ENCODE measurements at regions not wholly inside any gene's neighbourhood (a gene's known extent, or its start where the extent isn't known, plus 50 kb on each side); places are given as distances from the start of the nearest gene placed in this dataset.

DNA sequence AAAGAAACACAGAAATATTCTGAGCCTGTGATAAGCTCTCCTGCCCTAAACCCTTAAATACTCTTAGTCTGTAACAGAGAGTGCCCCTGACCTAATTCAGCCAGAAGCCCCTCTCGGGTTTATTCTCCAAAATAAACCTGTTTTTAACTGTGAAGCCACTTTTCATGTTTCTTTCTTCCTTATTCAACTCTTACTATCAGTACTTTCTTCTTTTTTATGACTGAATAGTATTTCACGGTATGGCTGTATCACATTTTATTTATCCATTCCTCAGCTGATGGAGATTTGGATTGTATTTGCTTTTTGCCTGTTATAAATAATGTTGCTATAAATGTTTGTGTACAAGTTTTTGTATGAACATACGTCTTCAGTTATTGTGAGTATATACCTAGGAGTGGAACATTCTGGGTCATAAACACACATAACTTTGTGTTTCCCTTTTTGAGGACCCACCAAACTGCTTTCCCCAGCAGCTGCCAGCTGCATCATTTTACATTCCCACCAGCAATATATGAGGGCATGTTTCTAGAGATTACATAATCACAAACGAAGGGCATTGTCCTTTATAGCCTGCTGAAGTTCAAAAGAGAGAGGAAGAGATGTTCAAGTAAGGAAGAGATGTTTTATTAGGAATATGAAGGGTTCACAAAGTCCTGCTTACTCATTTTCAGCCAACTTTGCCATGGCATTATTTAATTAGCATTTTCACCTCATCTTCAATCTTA is 199.4 kb upstream of the NUDT4 start:
- DNase-seq (ENCODE audit: low read depth): no peak

DNA sequence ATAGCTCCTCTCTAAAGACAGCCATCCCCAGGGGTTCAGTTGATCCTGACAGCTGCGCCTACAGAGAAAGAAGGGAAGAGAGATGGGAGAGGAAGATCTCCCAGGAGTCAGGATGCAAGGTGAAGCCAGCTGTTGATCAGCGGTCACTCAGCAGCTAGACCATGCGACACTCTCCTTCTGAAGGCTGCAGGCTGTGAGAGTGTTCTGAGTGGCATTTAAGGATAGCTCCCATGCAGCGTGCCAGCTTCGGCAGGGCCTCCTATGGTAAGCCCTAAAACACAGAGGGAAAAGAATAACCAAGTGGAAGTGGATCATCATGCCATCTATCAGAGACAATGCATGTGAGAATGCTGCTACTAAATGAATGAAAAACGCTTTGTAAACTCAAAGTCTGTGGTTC is 197.9 kb upstream of the NUDT4 start:
- DNase-seq (ENCODE audit: low read depth): no peak

DNA sequence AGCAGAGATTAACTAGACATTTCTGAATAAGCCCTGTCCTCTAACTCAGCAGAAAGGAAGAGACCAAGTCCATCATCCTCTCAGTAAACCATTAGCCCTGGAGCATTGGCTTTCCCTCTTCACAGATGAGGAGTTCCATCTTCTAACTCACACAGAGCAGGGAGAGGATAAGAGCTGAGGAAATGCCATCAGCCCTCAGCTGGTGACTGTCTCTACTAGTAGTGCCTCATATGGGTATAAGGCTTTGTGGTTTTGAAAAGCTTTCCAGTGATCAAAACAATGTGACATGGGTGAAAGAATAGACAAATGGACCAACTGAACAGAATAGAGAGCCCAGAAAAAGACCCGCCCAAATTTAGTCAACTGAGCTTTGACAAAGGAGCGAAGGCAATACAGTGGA is 197.2 kb upstream of the NUDT4 start:
- DNase-seq (ENCODE audit: low read depth): no peak

DNA sequence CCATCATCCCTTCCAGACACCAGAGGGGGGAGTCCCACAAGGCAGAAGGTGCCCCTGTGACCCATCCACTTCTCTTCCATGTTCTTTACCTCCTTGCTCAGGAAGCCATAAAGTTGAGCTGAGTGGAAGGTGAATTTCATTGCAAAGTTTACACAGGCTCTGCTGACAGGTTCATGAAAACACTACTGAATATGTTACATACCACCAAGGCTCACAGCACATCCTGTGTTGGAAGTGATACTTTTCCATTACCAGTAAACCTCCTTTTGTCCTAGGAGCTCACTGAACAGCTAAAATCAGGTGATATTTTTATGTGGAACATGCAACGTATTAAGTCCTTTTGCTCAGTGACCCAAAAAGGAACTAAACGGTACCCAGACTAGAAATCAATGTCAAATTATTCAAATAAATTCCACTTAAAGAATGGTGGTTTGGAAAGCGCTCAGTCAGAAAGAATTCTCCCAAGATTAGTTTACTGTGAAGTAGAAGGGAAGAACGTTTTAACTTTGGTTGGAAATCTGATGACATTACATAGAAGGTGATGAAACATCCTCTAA is 196.2 kb upstream of the NUDT4 start:
- DNase-seq (ENCODE audit: low read depth): no peak

DNA sequence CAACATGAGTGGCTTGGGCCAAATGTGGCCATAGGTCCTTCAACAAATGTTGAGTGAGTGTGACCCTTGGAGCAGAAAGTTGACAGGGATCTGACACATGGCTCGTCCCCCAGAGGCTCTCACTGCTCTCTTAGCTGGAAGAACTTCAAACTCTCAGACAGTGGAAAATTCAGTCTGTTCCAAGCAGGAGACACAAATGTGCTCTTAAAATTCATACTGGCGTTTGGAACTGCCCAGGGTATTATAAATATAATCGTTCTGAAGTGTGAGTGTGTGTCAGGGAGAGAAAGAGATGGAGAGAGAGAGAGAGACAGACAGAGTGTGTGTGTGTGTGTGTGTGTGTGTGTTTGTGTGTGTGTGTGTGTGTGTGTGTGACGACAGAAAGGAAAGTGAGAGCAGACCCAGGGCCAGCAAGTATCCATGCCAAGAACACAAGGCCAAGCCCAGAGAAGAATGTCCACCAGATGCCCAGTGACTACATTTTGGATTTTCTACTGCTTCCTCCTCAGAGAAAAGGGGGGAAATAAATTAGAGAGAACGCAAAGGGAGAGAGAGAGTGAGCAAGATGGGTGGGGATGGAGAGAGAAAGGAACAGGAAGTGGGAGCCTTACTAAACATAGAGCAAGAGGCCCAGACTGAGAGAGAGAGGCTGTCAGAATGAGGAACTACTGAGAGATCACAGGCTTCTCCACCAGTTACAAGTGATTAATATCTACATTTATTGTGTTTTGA is 193.6 kb upstream of the NUDT4 start:
- DNase-seq (ENCODE audit: low read depth): no peak

DNA sequence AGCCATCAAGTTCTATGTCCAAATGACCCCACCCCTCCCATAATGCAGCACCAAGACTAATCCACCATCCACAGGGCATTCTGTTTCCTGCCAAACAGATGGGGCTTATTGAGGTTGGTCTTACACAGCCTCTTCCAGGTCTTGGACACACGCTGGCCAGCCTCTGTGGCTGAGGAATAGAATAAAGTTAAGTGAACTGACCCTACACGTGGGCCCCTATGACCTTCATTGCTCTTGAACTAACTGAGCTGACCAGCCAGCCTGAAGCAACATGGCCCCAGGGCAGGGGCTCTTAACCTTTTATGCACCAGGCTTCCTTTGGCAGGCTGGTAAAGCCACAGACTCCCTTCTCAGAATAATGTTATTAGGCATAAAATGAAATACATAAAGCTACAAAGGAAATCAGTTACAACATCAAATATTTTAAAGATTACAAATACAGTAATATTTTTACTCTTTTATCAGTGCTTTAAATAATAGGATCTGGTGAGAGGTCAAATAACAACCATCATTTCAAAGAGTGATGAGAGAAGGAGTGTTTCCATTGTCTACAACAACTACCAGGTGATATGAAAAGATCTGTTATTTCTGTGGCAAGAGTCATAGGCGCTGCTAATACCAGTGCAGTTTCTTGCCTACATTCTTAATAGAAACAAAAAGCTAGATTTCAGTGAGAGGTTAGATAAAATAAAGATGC is 192.9 kb upstream of the NUDT4 start:
- DNase-seq (ENCODE audit: low read depth): no peak

DNA sequence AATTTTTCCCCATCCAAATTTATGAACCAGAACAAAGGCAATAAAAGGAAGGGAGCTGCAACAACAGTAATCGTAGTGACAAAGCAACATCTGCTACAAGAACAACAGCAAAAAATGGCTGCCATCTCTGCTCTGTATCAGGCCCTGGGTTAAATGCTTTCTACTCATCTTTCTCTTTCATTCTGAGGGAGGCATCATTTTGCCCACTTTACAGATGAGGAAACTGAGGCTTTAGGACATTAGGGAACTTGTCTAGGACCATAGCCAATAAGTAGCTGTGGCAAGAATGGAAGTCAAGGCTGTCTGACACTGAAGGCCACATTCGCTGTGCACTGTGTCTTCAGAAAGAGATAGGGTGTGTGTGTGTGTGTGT is 192.4 kb upstream of the NUDT4 start:
- no peak for DNase-seq (ENCODE audit: low read depth)

DNA sequence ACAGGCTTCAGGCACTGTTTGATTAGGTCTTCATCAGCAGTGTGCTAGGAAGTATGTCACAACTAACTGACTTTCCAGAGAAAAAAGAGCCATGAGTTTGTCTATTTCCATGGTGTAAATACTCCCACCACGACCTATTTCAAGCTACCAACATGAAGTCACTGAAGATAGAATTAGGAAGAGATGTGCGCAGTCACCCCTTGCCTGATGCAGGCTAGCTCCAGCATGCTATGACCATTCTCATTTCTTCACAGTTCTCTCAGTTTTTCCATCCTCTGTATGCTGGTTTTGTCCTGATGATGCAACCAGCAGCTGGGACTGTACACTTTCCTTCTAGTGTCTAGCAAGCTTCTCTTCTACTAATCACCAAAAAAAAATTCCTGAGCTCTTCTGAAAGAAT is 191.6 kb upstream of the NUDT4 start:
- DNase-seq (ENCODE audit: low read depth): no peak

DNA sequence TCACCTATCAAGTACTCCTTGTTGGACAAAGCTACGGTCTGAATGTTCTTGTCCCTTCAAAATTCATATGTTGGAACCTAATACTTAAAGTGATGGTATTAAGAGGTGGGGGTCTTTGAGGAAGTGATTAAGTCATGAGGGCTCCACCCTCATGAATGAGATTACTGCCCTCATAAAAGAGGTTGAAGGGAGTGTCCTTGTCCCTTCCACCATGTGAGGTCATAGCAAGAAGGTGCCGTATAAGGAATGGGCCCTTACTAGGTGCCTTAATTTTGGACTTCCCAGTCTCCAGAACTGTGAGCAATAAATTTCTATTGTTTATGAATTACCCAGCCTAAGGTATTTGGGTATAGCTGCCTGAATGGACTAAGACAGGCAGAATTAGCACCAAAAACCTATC is 191.1 kb upstream of the NUDT4 start:
- DNase-seq (ENCODE audit: low read depth): no peak

DNA sequence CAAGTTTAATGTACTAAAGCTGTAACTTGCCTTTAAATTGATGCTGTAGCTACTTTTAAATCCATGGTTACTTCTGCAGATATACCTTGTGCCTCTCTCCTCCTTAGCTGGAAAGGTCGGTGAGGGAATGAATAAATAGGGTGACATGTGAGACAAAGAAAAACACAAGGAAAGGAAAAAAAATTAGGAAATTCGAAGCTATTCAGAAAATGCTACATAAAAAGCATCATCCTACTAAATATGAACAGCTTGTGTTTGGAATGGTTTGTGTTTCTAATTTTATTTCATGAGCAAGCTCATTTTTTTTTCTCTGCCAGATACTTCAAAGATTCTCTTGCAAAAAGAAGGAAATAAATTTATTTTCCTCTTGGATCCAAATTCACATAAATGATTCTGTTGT is 186.3 kb upstream of the NUDT4 start:
- no peak for DNase-seq (ENCODE audit: low read depth)

DNA sequence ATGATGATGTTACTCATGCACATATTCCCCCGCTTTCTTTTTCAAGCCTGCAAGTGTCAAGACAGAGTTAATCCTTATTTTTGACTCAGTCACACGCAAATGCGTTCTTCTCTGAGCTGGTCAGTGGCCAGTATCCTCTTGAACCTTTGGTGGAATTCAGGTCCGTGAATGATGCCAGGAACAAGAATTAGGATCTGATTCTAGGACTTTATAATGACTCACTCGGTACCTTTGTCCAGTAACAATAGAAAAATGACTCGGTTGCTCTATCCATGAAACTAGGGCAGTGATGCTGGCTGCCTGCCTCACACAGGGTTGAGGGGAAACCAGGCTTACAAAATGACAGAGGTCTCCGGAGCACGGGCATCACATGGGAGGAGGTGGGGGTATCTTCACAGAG is 185.8 kb upstream of the NUDT4 start:
- peak; percentile 68 for DNase-seq (ENCODE audit: low read depth)

DNA sequence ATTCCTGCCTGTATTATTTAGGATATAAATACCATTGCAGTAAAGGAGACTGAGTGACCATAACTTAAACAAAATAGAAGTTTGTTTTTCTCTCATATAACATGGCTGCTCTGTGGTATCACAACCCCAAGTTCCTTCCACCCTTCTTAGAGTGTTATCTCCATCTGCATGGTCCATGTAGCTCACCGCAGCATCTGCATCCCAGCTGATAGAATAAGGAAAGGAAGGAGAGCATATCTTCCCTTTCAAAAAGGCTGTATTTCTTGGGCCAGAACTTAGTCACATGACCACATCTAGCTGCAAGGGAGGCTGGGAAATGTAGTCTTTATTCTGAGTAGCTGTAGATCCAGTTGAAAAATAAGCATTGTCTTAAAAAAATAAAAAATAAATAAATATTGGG is 184.8 kb upstream of the NUDT4 start:
- no peak for DNase-seq (ENCODE audit: low read depth)

DNA sequence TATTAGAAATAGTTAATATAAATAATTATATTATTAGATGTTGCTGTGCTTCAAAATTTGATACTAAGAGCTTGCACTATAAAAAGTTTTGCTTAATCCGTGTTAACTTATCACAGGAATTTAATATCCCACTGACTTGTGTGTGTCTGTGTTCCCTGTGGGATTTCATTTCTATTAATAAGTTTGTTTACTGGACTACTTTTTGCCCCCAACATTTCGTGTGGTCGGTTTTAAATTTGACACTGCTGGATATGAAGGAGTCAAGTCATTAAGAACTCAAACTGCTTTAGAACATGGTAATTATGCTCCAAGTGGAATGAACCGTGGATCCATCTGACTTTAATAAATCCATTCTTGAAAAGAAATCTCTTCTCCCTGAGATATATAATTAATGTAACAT is 182.2 kb upstream of the NUDT4 start:
- DNase-seq (ENCODE audit: low read depth): no peak

DNA sequence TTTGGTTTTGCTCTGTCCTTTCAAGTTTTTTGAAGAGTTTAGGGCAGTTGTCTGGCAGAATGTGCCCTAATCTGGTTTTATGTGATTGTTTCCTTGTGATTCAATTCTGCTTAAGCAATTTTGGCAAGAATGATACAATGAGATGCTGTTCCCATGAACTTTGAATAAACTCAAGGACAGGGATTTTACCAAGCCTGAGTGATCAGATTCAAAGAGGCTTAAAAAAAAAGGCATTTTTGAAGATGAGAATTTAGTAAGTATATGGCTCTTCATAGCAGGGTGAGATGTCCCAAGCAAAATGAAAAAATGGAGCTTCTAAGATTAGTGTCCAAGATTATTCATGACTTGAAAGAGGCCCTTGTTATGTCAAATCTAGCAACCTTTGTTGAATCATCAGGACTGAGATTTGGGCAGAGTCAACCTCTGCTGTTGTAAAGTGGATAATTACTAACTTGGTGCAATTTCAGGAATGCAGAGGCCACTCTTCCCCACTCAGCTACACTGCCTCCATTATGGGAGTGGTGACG is 180.6 kb upstream of the NUDT4 start:
- DNase-seq (ENCODE audit: low read depth): peak; percentile 70

DNA sequence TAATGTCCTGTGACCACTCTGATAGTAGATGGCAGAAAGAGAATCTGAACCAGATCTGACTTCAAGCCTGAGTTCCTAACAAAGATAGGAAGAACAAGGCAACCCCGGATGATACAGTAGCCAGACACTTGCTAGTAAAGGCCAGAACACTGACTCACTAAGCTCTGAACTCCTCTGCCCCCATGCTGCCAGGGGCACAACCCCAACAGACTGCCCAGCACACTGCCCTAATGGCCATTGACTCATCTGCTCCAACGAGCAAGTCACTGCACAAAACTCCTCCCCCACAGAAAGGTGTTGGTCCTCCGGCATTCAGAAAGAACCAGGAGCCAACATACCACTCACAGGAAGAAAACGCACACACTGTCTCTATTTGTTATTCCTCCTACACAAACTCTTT is 179.6 kb upstream of the NUDT4 start:
- peak; percentile 73 for DNase-seq (ENCODE audit: low read depth)

DNA sequence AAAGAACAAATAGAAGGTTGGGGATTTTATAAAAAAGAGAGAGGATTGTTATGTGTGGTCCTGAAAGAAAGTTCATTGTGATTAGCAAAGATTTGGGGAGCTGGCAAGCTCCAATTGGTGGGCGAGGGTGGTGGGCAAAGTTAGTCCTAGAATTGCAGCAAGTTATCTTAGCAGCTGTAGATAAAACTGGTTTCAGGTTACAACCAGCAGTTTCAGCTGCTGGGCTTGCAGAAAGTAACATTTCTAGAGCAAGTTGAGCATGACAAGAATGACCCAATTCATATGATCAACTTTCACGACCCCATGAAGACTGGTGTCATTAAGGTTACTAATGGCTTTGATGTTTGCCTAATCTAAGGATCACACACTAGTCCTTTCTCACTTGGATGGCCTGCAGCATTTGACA is 177.9 kb upstream of the NUDT4 start:
- DNase-seq (ENCODE audit: low read depth): no peak

DNA sequence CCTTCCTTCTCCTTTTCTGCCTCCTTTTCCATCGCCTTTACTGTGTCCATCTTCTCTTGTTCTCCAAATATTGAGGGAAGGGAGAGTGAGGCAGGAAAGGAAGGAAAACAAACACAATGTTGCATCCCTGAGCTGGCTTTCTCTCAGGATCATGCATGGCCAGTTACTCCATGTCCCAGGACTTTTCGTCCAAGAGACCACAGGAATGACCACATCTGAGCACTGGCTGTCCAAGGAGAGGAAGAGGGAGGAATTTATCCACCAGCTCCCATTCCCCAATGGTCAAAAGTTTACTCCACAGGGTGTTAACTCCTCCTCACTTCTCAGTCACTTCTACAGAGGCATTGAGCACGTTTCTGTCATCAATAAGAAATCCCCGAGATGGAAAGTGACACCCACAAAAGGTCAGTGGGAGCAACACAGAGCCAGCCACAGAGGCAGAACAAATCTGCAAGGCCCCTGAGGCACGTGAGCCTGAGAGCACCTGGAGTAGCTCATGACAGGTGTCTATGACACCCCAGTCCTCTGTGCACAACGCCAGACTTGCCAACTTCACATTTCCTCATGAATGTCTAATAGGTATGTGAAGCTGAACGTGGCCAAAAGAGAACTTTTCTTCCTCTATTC is 177.3 kb upstream of the NUDT4 start:
- DNase-seq (ENCODE audit: low read depth): no peak

DNA sequence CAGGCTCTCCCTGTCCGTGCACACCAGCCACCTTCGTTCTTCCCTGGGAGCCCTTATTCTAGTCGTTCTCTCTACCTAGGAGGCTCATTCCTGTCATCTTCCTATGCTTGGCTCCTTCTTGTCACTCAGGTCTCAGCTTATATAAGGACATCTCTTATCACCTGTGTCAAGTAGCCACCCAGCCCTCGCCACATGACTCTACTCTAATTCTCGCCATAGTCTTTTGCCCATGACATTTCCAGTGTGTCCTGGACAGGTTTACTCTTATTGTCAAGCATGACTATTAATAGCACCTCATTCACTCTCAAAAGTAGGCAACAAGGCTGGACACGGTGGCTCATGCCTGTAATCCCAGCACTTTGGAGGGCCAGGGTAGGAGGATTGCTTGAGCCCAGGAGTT is 175.7 kb upstream of the NUDT4 start:
- DNase-seq (ENCODE audit: low read depth): no peak

DNA sequence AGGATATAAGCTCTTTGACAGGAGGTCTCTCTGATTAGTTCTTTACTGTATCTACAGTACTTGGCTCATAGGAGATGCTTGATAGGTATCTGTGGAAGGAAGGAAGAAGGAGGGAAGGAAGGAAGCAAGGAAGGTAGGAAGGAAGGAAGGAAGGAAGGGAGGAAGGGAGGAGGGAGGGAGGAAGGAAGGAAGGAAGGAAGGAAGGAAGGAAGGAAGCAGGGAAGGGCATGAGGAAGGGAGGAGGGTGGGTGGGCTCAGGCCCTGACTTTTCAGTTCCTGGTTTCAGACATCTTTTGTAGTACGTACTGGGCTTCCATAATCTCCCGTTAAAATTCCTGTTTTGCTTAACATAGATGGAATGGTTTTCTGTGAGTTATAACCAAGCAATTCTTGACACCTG is 175.0 kb upstream of the NUDT4 start:
- DNase-seq (ENCODE audit: low read depth): no peak

DNA sequence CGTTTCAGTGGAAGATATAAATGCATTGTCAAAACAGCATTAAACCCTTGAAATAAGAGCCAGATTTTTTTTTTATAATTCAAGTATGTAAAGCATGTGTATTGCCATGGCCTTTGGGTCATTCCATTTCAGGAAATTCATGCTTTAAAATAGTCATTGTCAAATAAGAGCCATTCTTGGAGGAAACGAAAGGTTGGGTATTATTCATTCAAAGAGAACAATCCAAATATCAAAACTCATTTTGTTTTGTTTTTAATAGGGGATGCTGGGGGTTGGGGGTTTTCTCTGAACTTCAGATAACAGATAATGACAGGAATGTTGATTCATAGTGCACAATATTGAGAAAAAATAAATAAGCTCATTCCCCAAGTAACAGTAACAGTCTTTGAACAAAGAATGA is 174.4 kb upstream of the NUDT4 start:
- DNase-seq (ENCODE audit: low read depth): no peak

DNA sequence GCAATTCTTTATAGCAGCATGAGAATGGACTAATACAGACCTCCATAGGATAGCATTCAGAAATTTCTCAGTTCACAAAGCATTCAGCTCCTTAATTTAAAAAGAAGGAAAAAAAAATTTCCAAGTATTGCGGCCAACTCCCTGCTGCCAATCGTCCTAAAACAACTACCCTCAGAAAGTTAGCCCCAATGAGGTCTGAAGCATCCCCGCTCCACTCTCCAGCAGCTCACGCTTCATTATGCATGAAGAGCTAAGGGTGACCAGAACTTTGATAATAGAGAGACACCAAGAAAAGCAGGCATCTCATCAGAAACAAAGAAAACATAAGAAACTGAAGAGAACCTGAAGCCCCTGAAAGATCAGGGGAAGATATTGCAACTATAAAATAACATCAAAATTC is 172.8 kb upstream of the NUDT4 start:
- DNase-seq (ENCODE audit: low read depth): no peak

DNA sequence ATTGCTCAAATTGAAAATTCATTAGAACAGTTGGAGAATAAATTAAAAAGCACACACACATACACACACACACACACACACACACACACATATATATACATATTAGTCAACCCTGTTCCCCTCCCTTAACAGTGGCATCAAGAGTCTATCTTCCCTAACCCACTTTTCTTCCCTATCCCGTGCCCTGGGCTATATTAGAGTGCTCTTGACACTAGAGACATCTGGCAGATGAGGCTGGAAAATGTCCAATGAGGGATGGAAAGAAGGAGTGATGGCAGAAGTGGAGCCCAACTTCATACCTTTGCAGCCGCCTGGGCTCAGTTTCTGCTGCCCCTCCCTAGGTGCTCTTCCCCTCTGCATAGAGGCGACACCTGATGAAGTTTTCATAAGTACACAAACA is 172.4 kb upstream of the NUDT4 start:
- DNase-seq (ENCODE audit: low read depth): no peak
